ENCODE measurements at regions not wholly inside any gene's neighbourhood (a gene's known extent, or its start where the extent isn't known, plus 50 kb on each side); places are given as distances from the start of the nearest gene placed in this dataset.

DNA sequence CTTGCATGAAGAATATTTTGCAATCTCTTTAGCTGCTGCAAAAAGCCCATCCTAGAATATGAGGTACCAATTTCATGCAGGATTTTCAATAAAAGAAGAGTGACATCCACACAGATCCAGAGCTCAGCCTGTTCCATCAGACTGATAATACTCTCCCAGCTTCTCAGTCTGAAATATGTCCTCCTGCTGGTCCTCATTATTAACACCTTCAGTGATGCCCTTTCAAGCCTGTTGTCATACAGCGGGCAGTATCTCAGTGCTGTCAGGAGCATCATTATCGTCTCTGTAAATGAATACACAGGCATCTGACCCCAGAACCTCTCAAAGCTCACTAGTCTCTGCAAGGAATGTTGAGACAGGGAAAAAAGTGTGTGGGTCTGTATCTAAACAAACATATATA lies 1387.8 kb downstream of the OTOL1 start:
- no peak overlapping the region for H3K9ac ChIP-seq (ENCODE audit: low read length)
- no peaks in the 10 kb centered on the region for H3K9me3 ChIP-seq (ENCODE audit: control insufficient read depth in 1 of 2, insufficient read depth in 1 of 2, low read depth in 1 of 2, low read length in 2 of 2)
- no peaks in the 10 kb centered on the region for H4K20me1 ChIP-seq (ENCODE audit: insufficient read depth)
- BruUV-seq (replicated peaks), result no TSS peak
- H3K4me2 ChIP-seq (ENCODE audit: low read length), result no peak overlapping the region
- no peak overlapping the region for H3K4me3 ChIP-seq (replicated peaks in 1 of 2; ENCODE audit: low read depth in 1 of 2, low read length in 2 of 2)
- RAD21 ChIA-PET (ENCODE audit: low non-redundant PET in 1 of 2, low total read pairs in 2 of 2, uncharacterized antibody in 2 of 2, unreplicated experiment in 2 of 2), result no interaction called here
- H3K27ac ChIP-seq (ENCODE audit: low read depth, low read length), result no peak overlapping the region
- H3K36me3 ChIP-seq (ENCODE audit: control insufficient read depth in 1 of 2, insufficient read depth in 2 of 2, low read length in 2 of 2), result no peaks in the 10 kb centered on the region
- no peaks in the 10 kb centered on the region for H3K4me1 ChIP-seq (ENCODE audit: control insufficient read depth in 1 of 2, insufficient read depth in 2 of 2, low read length in 2 of 2)
- intact Hi-C loops (cut with micrococcal nuclease), result no loop called here
- ATAC-seq (no peak), DNase-seq (ENCODE audit: low read depth, low spot score) (no peak)
- no peak overlapping the region for H2AFZ ChIP-seq (ENCODE audit: low read depth, low read length, poor library complexity, severe bottlenecking)
- H3K9me2 ChIP-seq (ENCODE audit: insufficient read depth), result no peaks in the 10 kb centered on the region
- CTCF ChIA-PET, result no interaction called here
- TF ChIP-seq CBX3 (IDR thresholded peaks at IDR 0.05; ENCODE audit: low read depth) (no peak), POLR2A (IDR thresholded peaks at IDR 0.05; ENCODE audit: borderline replicate concordance, extremely low read depth, insufficient read depth, insufficient read length) (no peak), JUND (IDR thresholded peaks at IDR 0.05) (no peak), EZH2phosphoT487 (IDR thresholded peaks at IDR 0.05; ENCODE audit: borderline replicate concordance) (no peak), TCF7L2 (IDR thresholded peaks at IDR 0.05; ENCODE audit: borderline replicate concordance, extremely low read depth, insufficient read depth, insufficient read length) (no peak), YY1 (IDR thresholded peaks at IDR 0.05; ENCODE audit: extremely low read depth, insufficient replicate concordance, low read depth, low read length) (no peak), ZFX (IDR thresholded peaks at IDR 0.05) (no peak)
- TF ChIP-seq, protein P1, sequence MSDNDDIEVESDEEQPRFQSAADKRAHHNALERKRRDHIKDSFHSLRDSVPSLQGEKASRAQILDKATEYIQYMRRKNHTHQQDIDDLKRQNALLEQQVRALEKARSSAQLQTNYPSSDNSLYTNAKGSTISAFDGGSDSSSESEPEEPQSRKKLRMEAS (IDR thresholded peaks at IDR 0.05), result no peak
- TF ChIP-seq, protein P2, sequence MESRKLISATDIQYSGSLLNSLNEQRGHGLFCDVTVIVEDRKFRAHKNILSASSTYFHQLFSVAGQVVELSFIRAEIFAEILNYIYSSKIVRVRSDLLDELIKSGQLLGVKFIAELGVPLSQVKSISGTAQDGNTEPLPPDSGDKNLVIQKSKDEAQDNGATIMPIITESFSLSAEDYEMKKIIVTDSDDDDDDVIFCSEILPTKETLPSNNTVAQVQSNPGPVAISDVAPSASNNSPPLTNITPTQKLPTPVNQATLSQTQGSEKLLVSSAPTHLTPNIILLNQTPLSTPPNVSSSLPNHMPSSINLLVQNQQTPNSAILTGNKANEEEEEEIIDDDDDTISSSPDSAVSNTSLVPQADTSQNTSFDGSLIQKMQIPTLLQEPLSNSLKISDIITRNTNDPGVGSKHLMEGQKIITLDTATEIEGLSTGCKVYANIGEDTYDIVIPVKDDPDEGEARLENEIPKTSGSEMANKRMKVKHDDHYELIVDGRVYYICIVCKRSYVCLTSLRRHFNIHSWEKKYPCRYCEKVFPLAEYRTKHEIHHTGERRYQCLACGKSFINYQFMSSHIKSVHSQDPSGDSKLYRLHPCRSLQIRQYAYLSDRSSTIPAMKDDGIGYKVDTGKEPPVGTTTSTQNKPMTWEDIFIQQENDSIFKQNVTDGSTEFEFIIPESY (IDR thresholded peaks at IDR 0.05; ENCODE audit: extremely low read depth, insufficient replicate concordance, low read length), result no peak
- H3K79me2 ChIP-seq (ENCODE audit: insufficient read depth, low read length), result no peaks in the 10 kb centered on the region
- POLR2A ChIA-PET, result no interaction called here
- H3K27me3 ChIP-seq (ENCODE audit: insufficient read depth, low read length), result no peaks in the 10 kb centered on the region

Data from HCT116 (cell line).